ENCODE measurements at regions not wholly inside any gene's neighbourhood (a gene's known extent, or its start where the extent isn't known, plus 50 kb on each side); places are given as distances from the start of the nearest gene placed in this dataset.

DNA sequence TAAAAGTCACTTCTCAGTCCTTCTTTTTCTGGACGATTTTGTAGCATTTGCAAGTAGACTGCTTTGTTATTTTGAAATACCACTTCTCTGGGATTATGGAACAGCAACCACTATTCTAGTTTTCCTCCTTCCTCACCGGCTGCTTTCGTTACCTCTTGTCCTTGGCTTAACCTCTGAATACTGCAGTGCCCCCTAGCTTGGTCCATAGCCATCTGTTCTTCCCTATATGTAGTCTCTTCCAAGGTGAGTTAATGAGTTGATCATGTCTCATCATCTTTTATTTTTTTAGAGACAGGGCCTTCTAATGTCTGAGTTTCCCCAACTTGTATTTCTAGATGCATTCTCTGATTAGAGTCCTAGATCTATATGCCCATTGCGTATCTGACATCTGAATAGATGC is 694.3 kb downstream of the NTRK3 start:
- TF ChIP-seq, protein P1, sequence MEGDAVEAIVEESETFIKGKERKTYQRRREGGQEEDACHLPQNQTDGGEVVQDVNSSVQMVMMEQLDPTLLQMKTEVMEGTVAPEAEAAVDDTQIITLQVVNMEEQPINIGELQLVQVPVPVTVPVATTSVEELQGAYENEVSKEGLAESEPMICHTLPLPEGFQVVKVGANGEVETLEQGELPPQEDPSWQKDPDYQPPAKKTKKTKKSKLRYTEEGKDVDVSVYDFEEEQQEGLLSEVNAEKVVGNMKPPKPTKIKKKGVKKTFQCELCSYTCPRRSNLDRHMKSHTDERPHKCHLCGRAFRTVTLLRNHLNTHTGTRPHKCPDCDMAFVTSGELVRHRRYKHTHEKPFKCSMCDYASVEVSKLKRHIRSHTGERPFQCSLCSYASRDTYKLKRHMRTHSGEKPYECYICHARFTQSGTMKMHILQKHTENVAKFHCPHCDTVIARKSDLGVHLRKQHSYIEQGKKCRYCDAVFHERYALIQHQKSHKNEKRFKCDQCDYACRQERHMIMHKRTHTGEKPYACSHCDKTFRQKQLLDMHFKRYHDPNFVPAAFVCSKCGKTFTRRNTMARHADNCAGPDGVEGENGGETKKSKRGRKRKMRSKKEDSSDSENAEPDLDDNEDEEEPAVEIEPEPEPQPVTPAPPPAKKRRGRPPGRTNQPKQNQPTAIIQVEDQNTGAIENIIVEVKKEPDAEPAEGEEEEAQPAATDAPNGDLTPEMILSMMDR (IDR thresholded peaks at IDR 0.05; ENCODE audit: low read depth, low read length): no peak
- no peak for TF ChIP-seq EZH2phosphoT487 (IDR thresholded peaks at IDR 0.05; ENCODE audit: low read depth)
